Liver (tissue), 8 donors: ENCODE measurements at regions not wholly inside any gene's neighbourhood (a gene's known extent, or its start where the extent isn't known, plus 50 kb on each side); places are given as distances from the start of the nearest gene placed in this dataset.

Experiments used
- DNase-seq: peaks from one replicate; pipeline ENCODE4 v3.0.0-alpha.2; 2017; ENCODE audit warnings: low spot score
- H3K27ac ChIP-seq, 2 donors: one replicate each; pipeline ENCODE4 v1.7.0; 2013; ENCODE audit warnings: inconsistent platforms in 2 of 2, low read length in 2 of 2, control low read depth in 1 of 2, low read depth in 1 of 2, mild to moderate bottlenecking in 1 of 2
- H3K27me3 ChIP-seq, 4 donors: one replicate each; pipeline versions ENCODE4 v1.6.1 to v1.7.0; 2013; ENCODE audit warnings: low read length in 3 of 4, inconsistent platforms in 1 of 4, mild to moderate bottlenecking in 1 of 4, moderate library complexity in 1 of 4; ENCODE audit not compliant: control insufficient read depth in 4 of 4, insufficient read depth in 4 of 4
- H3K36me3 ChIP-seq, 4 donors: one replicate each; pipeline versions ENCODE4 v1.6.1 to v1.7.0; 2013; ENCODE audit warnings: low read length in 3 of 4, mild to moderate bottlenecking in 3 of 4, low read depth in 1 of 4, moderate library complexity in 1 of 4; ENCODE audit not compliant: control insufficient read depth in 4 of 4, insufficient read depth in 3 of 4
- H3K4me1 ChIP-seq, 4 donors: one replicate each; pipeline versions ENCODE4 v1.6.1 to v1.7.0; 2013; ENCODE audit warnings: low read length in 3 of 4, mild to moderate bottlenecking in 3 of 4, moderate library complexity in 1 of 4; ENCODE audit not compliant: control insufficient read depth in 4 of 4, insufficient read depth in 4 of 4
- H3K4me3 ChIP-seq, 3 donors: one replicate each; pipeline versions ENCODE4 v1.6.1 to v1.7.0; 2013; ENCODE audit warnings: low read length in 3 of 3, control low read depth in 1 of 3, low read depth in 1 of 3, mild to moderate bottlenecking in 1 of 3
- H3K9ac ChIP-seq, 2 donors: one replicate each; pipeline ENCODE4 v1.7.0; 2013; ENCODE audit warnings: low read length in 2 of 2, mild to moderate bottlenecking in 2 of 2, moderate library complexity in 2 of 2, control low read depth in 1 of 2, low read depth in 1 of 2
- H3K9me3 ChIP-seq, 4 donors: one replicate each; pipeline versions ENCODE4 v1.6.1 to v1.7.0; 2013; ENCODE audit warnings: low read length in 3 of 4; ENCODE audit not compliant: control insufficient read depth in 4 of 4
- EGR1 ChIP-seq, 2 donors: IDR thresholded peaks; 2 replicates each; pipeline ENCODE4 v1.6.1; 2016 to 2018; ENCODE audit warnings: antibody characterized with exemption in 2 of 2, low read depth in 2 of 2
- FOXA1 ChIP-seq: IDR thresholded peaks from 2 replicates; pipeline ENCODE4 v1.6.1; 2016; ENCODE audit warnings: antibody characterized with exemption
- FOXA2 ChIP-seq: IDR thresholded peaks from 2 replicates; pipeline ENCODE4 v1.6.1; 2016; ENCODE audit warnings: antibody characterized with exemption
- GABPA ChIP-seq, 2 donors: IDR thresholded peaks in 1 of 2; conservative IDR thresholded peaks in 1 of 2; 2 replicates each; pipeline ENCODE4 v1.6.1; 2016; ENCODE audit warnings: antibody characterized with exemption in 2 of 2, mild to moderate bottlenecking in 1 of 2, moderate library complexity in 1 of 2
- HNF4A ChIP-seq, 2 donors: conservative IDR thresholded peaks; 2 replicates each; pipeline ENCODE4 v1.6.1; 2016; ENCODE audit warnings: antibody characterized with exemption in 2 of 2, mild to moderate bottlenecking in 2 of 2
- HNF4G ChIP-seq: IDR thresholded peaks from 2 replicates; pipeline ENCODE4 v1.6.1; 2016; ENCODE audit warnings: antibody characterized with exemption
- JUND ChIP-seq, 2 donors: IDR thresholded peaks; 2 replicates each; pipeline ENCODE4 v1.6.1; 2016; ENCODE audit warnings: antibody characterized with exemption in 2 of 2
- NR2F2 ChIP-seq: IDR thresholded peaks from 2 replicates; pipeline ENCODE4 v1.6.1; 2016; ENCODE audit warnings: antibody characterized with exemption
- RAD21 ChIP-seq, 2 donors: IDR thresholded peaks; 2 replicates each; pipeline ENCODE4 v1.6.1; 2016; ENCODE audit warnings: antibody characterized with exemption in 2 of 2, mild to moderate bottlenecking in 2 of 2
- RXRA ChIP-seq, 2 donors: IDR thresholded peaks; 2 replicates each; pipeline ENCODE4 v1.6.1; 2017 to 2018; ENCODE audit warnings: antibody characterized with exemption in 2 of 2, mild to moderate bottlenecking in 1 of 2
- SP1 ChIP-seq: IDR thresholded peaks from 2 replicates; pipeline ENCODE4 v1.6.1; 2018; ENCODE audit warnings: antibody characterized with exemption, mild to moderate bottlenecking
- TAF1 ChIP-seq: conservative IDR thresholded peaks from 2 replicates; pipeline ENCODE4 v1.6.1; 2016; ENCODE audit warnings: antibody characterized with exemption, mild to moderate bottlenecking
- YY1 ChIP-seq: IDR thresholded peaks from 2 replicates; pipeline ENCODE4 v1.6.1; 2016; ENCODE audit warnings: antibody characterized with exemption, mild to moderate bottlenecking
- WGBS: extraction: QIAGEN DNeasy Blood & Tissue Kit; methylation state at CpG from one replicate; pipeline ENCODE4 v1.1.7; 2013; 5-methylcytosine and 5-hydroxymethylcytosine counted together
- TF ChIP-seq, protein P1 (sequence below): fragments of 150-350 bp; IDR thresholded peaks from 2 replicates; pipeline ENCODE4 v1.5.1; 2017; ENCODE audit warnings: improper control_type of control experiment, low read depth, low read length; ENCODE audit not compliant: missing input control
- TF ChIP-seq, protein P2 (sequence below): IDR thresholded peaks from 2 replicates; pipeline ENCODE4 v1.6.1; 2016; ENCODE audit warnings: antibody characterized with exemption
- TF ChIP-seq, protein P3 (sequence below): IDR thresholded peaks from 2 replicates; pipeline ENCODE4 v1.6.1; 2016; ENCODE audit warnings: antibody characterized with exemption
- TF ChIP-seq, protein P4 (sequence below): IDR thresholded peaks from 2 replicates; pipeline ENCODE4 v1.6.1; 2016; ENCODE audit warnings: antibody characterized with exemption, mild to moderate bottlenecking
- donor health status: healthy.
- donor health status: healthy.
- donor health status: healthy.
- donor health status: healthy.
- donor health status: healthy.

GRCh38 chr7:84454174-84454959 is 259.8 kb upstream of the SEMA3A start:
- no peaks in the 10 kb centered on the region for H3K4me1 ChIP-seq
- H3K4me3 ChIP-seq: no peak overlapping the region
- H3K27ac ChIP-seq: no peak overlapping the region
- DNase-seq: no peak
- no peaks in the 10 kb centered on the region for H3K9me3 ChIP-seq
- H3K36me3 ChIP-seq: no peaks in the 10 kb centered on the region
- no peak for TF ChIP-seq YY1
- TF ChIP-seq JUND (IDR thresholded peaks at IDR 0.05): no peak
- no peak for TF ChIP-seq FOXA2
- no peak for TF ChIP-seq SP1
- TF ChIP-seq FOXA1: no peak
- TF ChIP-seq RAD21 (IDR thresholded peaks at IDR 0.05): no peak
- TF ChIP-seq TAF1: no peak
- TF ChIP-seq, protein P1, sequence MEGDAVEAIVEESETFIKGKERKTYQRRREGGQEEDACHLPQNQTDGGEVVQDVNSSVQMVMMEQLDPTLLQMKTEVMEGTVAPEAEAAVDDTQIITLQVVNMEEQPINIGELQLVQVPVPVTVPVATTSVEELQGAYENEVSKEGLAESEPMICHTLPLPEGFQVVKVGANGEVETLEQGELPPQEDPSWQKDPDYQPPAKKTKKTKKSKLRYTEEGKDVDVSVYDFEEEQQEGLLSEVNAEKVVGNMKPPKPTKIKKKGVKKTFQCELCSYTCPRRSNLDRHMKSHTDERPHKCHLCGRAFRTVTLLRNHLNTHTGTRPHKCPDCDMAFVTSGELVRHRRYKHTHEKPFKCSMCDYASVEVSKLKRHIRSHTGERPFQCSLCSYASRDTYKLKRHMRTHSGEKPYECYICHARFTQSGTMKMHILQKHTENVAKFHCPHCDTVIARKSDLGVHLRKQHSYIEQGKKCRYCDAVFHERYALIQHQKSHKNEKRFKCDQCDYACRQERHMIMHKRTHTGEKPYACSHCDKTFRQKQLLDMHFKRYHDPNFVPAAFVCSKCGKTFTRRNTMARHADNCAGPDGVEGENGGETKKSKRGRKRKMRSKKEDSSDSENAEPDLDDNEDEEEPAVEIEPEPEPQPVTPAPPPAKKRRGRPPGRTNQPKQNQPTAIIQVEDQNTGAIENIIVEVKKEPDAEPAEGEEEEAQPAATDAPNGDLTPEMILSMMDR: no peak
- TF ChIP-seq RXRA (IDR thresholded peaks at IDR 0.05): no peak
- TF ChIP-seq, protein P2, sequence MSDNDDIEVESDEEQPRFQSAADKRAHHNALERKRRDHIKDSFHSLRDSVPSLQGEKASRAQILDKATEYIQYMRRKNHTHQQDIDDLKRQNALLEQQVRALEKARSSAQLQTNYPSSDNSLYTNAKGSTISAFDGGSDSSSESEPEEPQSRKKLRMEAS: no peak
- TF ChIP-seq GABPA (IDR thresholded peaks at IDR 0.05 in 1 of 2, conservative IDR thresholded peaks at IDR 0.05 in 1 of 2): no peak
- no peak for TF ChIP-seq HNF4A (conservative IDR thresholded peaks at IDR 0.05)
- TF ChIP-seq EGR1 (IDR thresholded peaks at IDR 0.05; ENCODE audit: low read depth in 2 of 2): no peak
- TF ChIP-seq, protein P3, sequence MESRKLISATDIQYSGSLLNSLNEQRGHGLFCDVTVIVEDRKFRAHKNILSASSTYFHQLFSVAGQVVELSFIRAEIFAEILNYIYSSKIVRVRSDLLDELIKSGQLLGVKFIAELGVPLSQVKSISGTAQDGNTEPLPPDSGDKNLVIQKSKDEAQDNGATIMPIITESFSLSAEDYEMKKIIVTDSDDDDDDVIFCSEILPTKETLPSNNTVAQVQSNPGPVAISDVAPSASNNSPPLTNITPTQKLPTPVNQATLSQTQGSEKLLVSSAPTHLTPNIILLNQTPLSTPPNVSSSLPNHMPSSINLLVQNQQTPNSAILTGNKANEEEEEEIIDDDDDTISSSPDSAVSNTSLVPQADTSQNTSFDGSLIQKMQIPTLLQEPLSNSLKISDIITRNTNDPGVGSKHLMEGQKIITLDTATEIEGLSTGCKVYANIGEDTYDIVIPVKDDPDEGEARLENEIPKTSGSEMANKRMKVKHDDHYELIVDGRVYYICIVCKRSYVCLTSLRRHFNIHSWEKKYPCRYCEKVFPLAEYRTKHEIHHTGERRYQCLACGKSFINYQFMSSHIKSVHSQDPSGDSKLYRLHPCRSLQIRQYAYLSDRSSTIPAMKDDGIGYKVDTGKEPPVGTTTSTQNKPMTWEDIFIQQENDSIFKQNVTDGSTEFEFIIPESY: no peak
- no peak overlapping the region for H3K9ac ChIP-seq
- H3K27me3 ChIP-seq: no peaks in the 10 kb centered on the region

GRCh38 chr7:84452618-84453017 is 258.0 kb upstream of the SEMA3A start:
- Histone ChIP-seq H3K36me3 (no peaks in the 10 kb centered on the region), H3K27ac (no peak overlapping the region), H3K9me3 (no peaks in the 10 kb centered on the region), H3K4me3 (no peak overlapping the region), H3K4me1 (no peaks in the 10 kb centered on the region), H3K9ac (no peak overlapping the region), H3K27me3 (no peaks in the 10 kb centered on the region)
- WGBS: 39% methylated on average over 1 of the region's 1 CpG
- DNase-seq: no peak
- TF ChIP-seq GABPA (IDR thresholded peaks at IDR 0.05 in 1 of 2, conservative IDR thresholded peaks at IDR 0.05 in 1 of 2) (no peak), HNF4G (no peak), SP1 (no peak), HNF4A (conservative IDR thresholded peaks at IDR 0.05) (no peak), FOXA2 (no peak), NR2F2 (no peak), TAF1 (no peak), RXRA (IDR thresholded peaks at IDR 0.05) (no peak)
- TF ChIP-seq, protein P3: no peak
- TF ChIP-seq, protein P1: no peak
- TF ChIP-seq, protein P4, sequence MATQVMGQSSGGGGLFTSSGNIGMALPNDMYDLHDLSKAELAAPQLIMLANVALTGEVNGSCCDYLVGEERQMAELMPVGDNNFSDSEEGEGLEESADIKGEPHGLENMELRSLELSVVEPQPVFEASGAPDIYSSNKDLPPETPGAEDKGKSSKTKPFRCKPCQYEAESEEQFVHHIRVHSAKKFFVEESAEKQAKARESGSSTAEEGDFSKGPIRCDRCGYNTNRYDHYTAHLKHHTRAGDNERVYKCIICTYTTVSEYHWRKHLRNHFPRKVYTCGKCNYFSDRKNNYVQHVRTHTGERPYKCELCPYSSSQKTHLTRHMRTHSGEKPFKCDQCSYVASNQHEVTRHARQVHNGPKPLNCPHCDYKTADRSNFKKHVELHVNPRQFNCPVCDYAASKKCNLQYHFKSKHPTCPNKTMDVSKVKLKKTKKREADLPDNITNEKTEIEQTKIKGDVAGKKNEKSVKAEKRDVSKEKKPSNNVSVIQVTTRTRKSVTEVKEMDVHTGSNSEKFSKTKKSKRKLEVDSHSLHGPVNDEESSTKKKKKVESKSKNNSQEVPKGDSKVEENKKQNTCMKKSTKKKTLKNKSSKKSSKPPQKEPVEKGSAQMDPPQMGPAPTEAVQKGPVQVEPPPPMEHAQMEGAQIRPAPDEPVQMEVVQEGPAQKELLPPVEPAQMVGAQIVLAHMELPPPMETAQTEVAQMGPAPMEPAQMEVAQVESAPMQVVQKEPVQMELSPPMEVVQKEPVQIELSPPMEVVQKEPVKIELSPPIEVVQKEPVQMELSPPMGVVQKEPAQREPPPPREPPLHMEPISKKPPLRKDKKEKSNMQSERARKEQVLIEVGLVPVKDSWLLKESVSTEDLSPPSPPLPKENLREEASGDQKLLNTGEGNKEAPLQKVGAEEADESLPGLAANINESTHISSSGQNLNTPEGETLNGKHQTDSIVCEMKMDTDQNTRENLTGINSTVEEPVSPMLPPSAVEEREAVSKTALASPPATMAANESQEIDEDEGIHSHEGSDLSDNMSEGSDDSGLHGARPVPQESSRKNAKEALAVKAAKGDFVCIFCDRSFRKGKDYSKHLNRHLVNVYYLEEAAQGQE: no peak
